ENCODE measurements at regions not wholly inside any gene's neighbourhood (a gene's known extent, or its start where the extent isn't known, plus 50 kb on each side); places are given as distances from the start of the nearest gene placed in this dataset.

DNA sequence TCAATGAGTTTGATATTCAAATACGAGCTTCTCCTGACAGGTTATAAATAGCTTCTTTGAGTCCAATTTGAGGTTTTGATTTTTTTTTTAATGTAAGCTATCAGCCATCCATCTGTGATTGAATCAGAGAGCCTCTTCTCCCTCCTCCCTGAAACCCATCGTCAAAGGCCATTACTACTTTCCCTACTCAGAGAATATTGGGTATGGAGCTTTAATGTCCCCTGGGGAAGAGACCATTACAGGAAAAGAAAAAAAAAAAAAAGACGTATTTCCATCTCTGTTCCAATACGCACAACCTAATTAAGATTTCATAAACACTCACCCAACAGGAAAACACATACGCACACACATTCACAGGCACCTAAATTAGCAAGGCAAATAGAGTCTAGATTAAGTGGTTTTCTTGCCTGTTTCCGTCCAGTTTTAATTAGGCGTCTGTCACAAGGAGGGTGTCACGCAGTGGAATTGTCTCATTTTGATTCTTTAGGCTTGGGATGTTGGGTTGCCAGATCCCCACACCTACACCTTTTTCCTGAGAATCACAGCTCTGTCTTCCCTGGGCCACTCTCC is 194.3 kb upstream of the RPL38 start (continued):
- TF ChIP-seq CHD7 (IDR thresholded peaks at IDR 0.05; ENCODE audit: insufficient replicate concordance, low read length) (no peak), CREB1 (IDR thresholded peaks at IDR 0.05) (no peak)
